ENCODE measurements at regions not wholly inside any gene's neighbourhood (a gene's known extent, or its start where the extent isn't known, plus 50 kb on each side); places are given as distances from the start of the nearest gene placed in this dataset.
"Not testable (repeated sequence)": the region's sequence is repeated elsewhere in the genome, so short reads cannot be mapped to it uniquely, and the experiment has no call there.

DNA sequence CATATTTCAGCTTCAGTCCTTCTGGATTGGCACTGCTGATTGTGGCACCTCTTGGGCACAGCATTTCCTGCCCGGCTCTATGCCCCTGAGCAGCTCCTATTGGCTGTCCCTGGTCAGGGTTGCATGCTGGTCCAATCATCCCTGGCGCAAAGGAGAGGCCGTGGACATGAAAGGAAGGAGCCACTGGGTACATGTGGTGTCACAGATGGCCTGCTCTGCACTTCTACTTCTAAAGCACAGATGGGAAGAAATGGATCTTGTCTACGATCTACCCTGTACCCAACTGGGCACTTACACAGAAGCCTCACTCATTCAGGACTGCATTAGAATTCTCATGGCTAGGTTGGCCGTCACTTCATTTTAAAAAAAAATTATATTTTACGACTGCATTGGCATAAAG is 232.5 kb downstream of the SHQ1 start:
- in situ Hi-C loops (cut with MboI; ENCODE audit: low sequenced_read_pairs in 4 of 4), result no loop called here
- H3K9me3 ChIP-seq, result no peaks in the 10 kb centered on the region
- no peak overlapping the region for H3K4me3 ChIP-seq
- ATAC-seq (no peak), DNase-seq (no peak)
- no peaks in the 10 kb centered on the region for H3K27me3 ChIP-seq
- TF ChIP-seq, protein P1, sequence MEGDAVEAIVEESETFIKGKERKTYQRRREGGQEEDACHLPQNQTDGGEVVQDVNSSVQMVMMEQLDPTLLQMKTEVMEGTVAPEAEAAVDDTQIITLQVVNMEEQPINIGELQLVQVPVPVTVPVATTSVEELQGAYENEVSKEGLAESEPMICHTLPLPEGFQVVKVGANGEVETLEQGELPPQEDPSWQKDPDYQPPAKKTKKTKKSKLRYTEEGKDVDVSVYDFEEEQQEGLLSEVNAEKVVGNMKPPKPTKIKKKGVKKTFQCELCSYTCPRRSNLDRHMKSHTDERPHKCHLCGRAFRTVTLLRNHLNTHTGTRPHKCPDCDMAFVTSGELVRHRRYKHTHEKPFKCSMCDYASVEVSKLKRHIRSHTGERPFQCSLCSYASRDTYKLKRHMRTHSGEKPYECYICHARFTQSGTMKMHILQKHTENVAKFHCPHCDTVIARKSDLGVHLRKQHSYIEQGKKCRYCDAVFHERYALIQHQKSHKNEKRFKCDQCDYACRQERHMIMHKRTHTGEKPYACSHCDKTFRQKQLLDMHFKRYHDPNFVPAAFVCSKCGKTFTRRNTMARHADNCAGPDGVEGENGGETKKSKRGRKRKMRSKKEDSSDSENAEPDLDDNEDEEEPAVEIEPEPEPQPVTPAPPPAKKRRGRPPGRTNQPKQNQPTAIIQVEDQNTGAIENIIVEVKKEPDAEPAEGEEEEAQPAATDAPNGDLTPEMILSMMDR (IDR thresholded peaks at IDR 0.05 in 4 of 5, conservative IDR thresholded peaks at IDR 0.05 in 1 of 5), result no peak
- no peak for TF ChIP-seq POLR2A (IDR thresholded peaks at IDR 0.05)
- H3K4me1 ChIP-seq, result no peaks in the 10 kb centered on the region
- intact Hi-C loops (cut with DNase I; ENCODE audit: low total_unique reads), result no loop called here
- no peak overlapping the region for H3K27ac ChIP-seq
- no peaks in the 10 kb centered on the region for H3K36me3 ChIP-seq

DNA sequence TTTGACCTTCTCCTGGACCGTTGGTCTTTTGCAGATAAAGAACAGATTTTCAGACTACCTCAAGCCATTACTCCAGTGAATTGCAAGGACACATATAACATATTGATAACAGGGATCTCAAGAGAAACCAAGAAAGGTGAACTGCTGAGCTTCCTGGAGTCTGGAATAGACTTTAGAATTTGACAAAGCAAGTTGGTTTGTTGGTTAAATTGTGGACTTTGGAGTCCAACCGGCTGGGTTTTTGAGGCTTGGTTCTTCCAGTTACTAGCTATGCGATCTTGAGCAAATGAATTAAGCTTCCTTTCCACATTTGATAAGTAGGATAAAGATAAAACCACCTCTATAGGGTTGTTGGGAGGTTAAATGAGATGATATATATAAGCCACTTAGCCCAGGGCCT is 233.1 kb downstream of the SHQ1 start:
- intact Hi-C loops (cut with DNase I; ENCODE audit: low total_unique reads), result no loop called here
- Histone ChIP-seq H3K4me1 (no peaks in the 10 kb centered on the region), H3K9me3 (no peaks in the 10 kb centered on the region), H3K27ac (no peak overlapping the region), H3K4me3 (no peak overlapping the region), H3K27me3 (no peaks in the 10 kb centered on the region), H3K36me3 (no peaks in the 10 kb centered on the region)
- DNase-seq (no peak), ATAC-seq (no peak)
- in situ Hi-C loops (cut with MboI; ENCODE audit: low sequenced_read_pairs in 4 of 4), result no loop called here
- TF ChIP-seq POLR2A (IDR thresholded peaks at IDR 0.05), result no peak
- TF ChIP-seq, protein P1 (IDR thresholded peaks at IDR 0.05 in 4 of 5, conservative IDR thresholded peaks at IDR 0.05 in 1 of 5), result no peak

GRCh38 chr3:72614394-72615074 is 233.7 kb downstream of the SHQ1 start:
- intact Hi-C loops (cut with DNase I; ENCODE audit: low total_unique reads) (no loop called here), in situ Hi-C loops (cut with MboI; ENCODE audit: low sequenced_read_pairs in 4 of 4) (no loop called here)
- TF ChIP-seq, protein P1 (IDR thresholded peaks at IDR 0.05 in 4 of 5, conservative IDR thresholded peaks at IDR 0.05 in 1 of 5), result no peak
- TF ChIP-seq POLR2A (IDR thresholded peaks at IDR 0.05), result no peak
- H3K27ac ChIP-seq, result no peak overlapping the region
- H3K4me3 ChIP-seq, result no peak overlapping the region
- no peaks in the 10 kb centered on the region for H3K36me3 ChIP-seq
- no peaks in the 10 kb centered on the region for H3K9me3 ChIP-seq
- no peaks in the 10 kb centered on the region for H3K4me1 ChIP-seq
- DNase-seq (no peak), ATAC-seq (no peak)
- H3K27me3 ChIP-seq, result no peaks in the 10 kb centered on the region

GRCh38 chr3:72613871-72614270 is 234.4 kb downstream of the SHQ1 start:
- in situ Hi-C loops (cut with MboI; ENCODE audit: low sequenced_read_pairs in 4 of 4), result no loop called here
- H3K36me3 ChIP-seq, result no peaks in the 10 kb centered on the region
- TF ChIP-seq, protein P1 (IDR thresholded peaks at IDR 0.05 in 4 of 5, conservative IDR thresholded peaks at IDR 0.05 in 1 of 5), result no peak
- no peak for TF ChIP-seq POLR2A (IDR thresholded peaks at IDR 0.05)
- H3K27ac ChIP-seq, result no peak overlapping the region
- ATAC-seq (no peak), DNase-seq (no peak)
- no peaks in the 10 kb centered on the region for H3K4me1 ChIP-seq
- H3K9me3 ChIP-seq, result no peaks in the 10 kb centered on the region
- no peaks in the 10 kb centered on the region for H3K27me3 ChIP-seq
- intact Hi-C loops (cut with DNase I; ENCODE audit: low total_unique reads), result no loop called here
- no peak overlapping the region for H3K4me3 ChIP-seq

DNA sequence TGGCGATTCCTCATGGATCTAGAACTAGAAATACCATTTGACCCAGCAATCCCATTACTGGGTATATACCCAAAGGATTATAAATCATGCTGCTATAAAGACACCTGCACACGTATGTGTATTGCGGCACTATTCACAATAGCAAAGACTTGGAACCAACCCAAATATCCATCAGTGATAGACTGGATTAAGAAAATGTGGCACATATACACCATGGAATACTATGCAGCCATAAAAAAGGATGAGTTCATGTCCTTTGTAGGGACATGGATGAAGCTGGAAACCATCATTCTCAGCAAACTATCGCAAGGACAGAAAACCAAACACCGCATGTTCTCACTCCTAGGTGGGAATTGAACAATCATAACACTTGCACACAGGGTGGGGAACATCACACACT is 239.1 kb downstream of the SHQ1 start:
- ATAC-seq; H3K36me3 ChIP-seq; H3K4me1 ChIP-seq; DNase-seq; H3K27me3 ChIP-seq; in situ Hi-C loops (cut with MboI; ENCODE audit: low sequenced_read_pairs in 4 of 4); H3K4me3 ChIP-seq; H3K9me3 ChIP-seq; intact Hi-C loops (cut with DNase I; ENCODE audit: low total_unique reads); H3K27ac ChIP-seq: not testable (repeated sequence)

Measured in gastrocnemius medialis (tissue), 4 donors.